Right renal pelvis (tissue), 4 donors: ENCODE measurements at regions not wholly inside any gene's neighbourhood (a gene's known extent, or its start where the extent isn't known, plus 50 kb on each side); places are given as distances from the start of the nearest gene placed in this dataset.
"Not testable (repeated sequence)": the region's sequence is repeated elsewhere in the genome, so short reads cannot be mapped to it uniquely, and the experiment has no call there.

Experiments
- DNase-seq, 4 donors: peaks; one replicate each; pipeline ENCODE4 v3.0.0-alpha.2; 2013; ENCODE audit warnings: low read depth in 4 of 4, low spot score in 3 of 4, missing footprints in 1 of 4

- not testable (repeated sequence) for DNase-seq
These were observed 102.5 kb downstream of the CDRT15L2 start for GRCh38 chr17:20681746-20682722.

- DNase-seq = not testable (repeated sequence)
These were observed 104.2 kb downstream of the CDRT15L2 start for GRCh38 chr17:20683651-20684229.

- DNase-seq = not testable (repeated sequence)
These were observed 105.5 kb downstream of the CDRT15L2 start for GRCh38 chr17:20684975-20685374.

- DNase-seq = not testable (repeated sequence)
These were observed 108.1 kb downstream of the CDRT15L2 start for GRCh38 chr17:20687584-20687983.

- not testable (repeated sequence) for DNase-seq
These were observed 109.7 kb downstream of the CDRT15L2 start for GRCh38 chr17:20689170-20689749.

- DNase-seq = not testable (repeated sequence)
These were observed 113.2 kb downstream of the CDRT15L2 start for GRCh38 chr17:20692706-20693105.

GRCh38 chr17:20695871-20696270 lies 116.3 kb downstream of the CDRT15L2 start:
- not testable (repeated sequence) for DNase-seq

GRCh38 chr17:20698463-20699206 lies 119.1 kb downstream of the CDRT15L2 start:
- DNase-seq = not testable (repeated sequence)

GRCh38 chr17:20700528-20700927 lies 121.0 kb downstream of the CDRT15L2 start:
- not testable (repeated sequence) for DNase-seq

GRCh38 chr17:20701366-20701765 lies 121.8 kb downstream of the CDRT15L2 start:
- DNase-seq = not testable (repeated sequence)

GRCh38 chr17:20702692-20703091 lies 123.2 kb downstream of the CDRT15L2 start:
- DNase-seq = no peak

- no peak for DNase-seq
These were observed 124.3 kb downstream of the CDRT15L2 start for GRCh38 chr17:20703781-20704180.

- not testable (repeated sequence) for DNase-seq
These were observed 125.7 kb downstream of the CDRT15L2 start for GRCh38 chr17:20705186-20705585.

GRCh38 chr17:20706751-20707373 lies 127.3 kb downstream of the CDRT15L2 start:
- no peak for DNase-seq

GRCh38 chr17:20708821-20709220 lies 129.3 kb downstream of the CDRT15L2 start:
- not testable (repeated sequence) for DNase-seq

- DNase-seq = not testable (repeated sequence)
These were observed 137.0 kb downstream of the CDRT15L2 start for GRCh38 chr17:20716481-20716880.

GRCh38 chr17:20721171-20721570 lies 141.6 kb downstream of the CDRT15L2 start:
- DNase-seq = no peak

GRCh38 chr17:20724391-20724790 lies 144.9 kb downstream of the CDRT15L2 start:
- DNase-seq = not testable (repeated sequence)

- DNase-seq = not testable (repeated sequence)
These were observed 147.7 kb downstream of the CDRT15L2 start for GRCh38 chr17:20727201-20727600.

GRCh38 chr17:20728181-20728580 lies 148.7 kb downstream of the CDRT15L2 start:
- DNase-seq = no peak
